ENCODE measurements at regions not wholly inside any gene's neighbourhood (a gene's known extent, or its start where the extent isn't known, plus 50 kb on each side); places are given as distances from the start of the nearest gene placed in this dataset.

- Histone ChIP-seq H3K27me3 (ENCODE audit: insufficient read depth, poor library complexity, severe bottlenecking) (peaks cover 3% of the 10 kb centered on the region), H3K27ac (replicated peaks) (no peak overlapping the region), H3K4me3 (replicated peaks; ENCODE audit: insufficient read depth, low read length) (no peak overlapping the region)
- TF ChIP-seq SPI1 (IDR thresholded peaks at IDR 0.05; ENCODE audit: borderline replicate concordance, low read depth) (no peak), REST (IDR thresholded peaks at IDR 0.05; ENCODE audit: insufficient replicate concordance, low read depth) (no peak), CTCF (IDR thresholded peaks at IDR 0.05; ENCODE audit: insufficient read depth, low read length) (no peak), GABPA (IDR thresholded peaks at IDR 0.05; ENCODE audit: low read depth) (no peak), POLR2AphosphoS5 (IDR thresholded peaks at IDR 0.05; ENCODE audit: low read depth) (no peak)
- DNase-seq (ENCODE audit: low read depth in 1 of 2, low spot score in 1 of 2), result no peak
Measured at GRCh38 chr12:65653321-65653720, 171.0 kb upstream of the HMGA2 start.

GRCh38 chr12:65653946-65654629, 170.2 kb upstream of the HMGA2 start:
- no peak for DNase-seq (ENCODE audit: low read depth in 1 of 2, low spot score in 1 of 2)
- H3K4me3 ChIP-seq (replicated peaks; ENCODE audit: insufficient read depth, low read length), result no peak overlapping the region
- TF ChIP-seq SPI1 (IDR thresholded peaks at IDR 0.05; ENCODE audit: borderline replicate concordance, low read depth) (no peak), REST (IDR thresholded peaks at IDR 0.05; ENCODE audit: insufficient replicate concordance, low read depth) (no peak), POLR2AphosphoS5 (IDR thresholded peaks at IDR 0.05; ENCODE audit: low read depth) (no peak), CTCF (IDR thresholded peaks at IDR 0.05; ENCODE audit: insufficient read depth, low read length) (no peak), GABPA (IDR thresholded peaks at IDR 0.05; ENCODE audit: low read depth) (no peak)
- no peak overlapping the region for H3K27ac ChIP-seq (replicated peaks)
- peaks cover 3% of the 10 kb centered on the region for H3K27me3 ChIP-seq (ENCODE audit: insufficient read depth, poor library complexity, severe bottlenecking)

GRCh38 chr12:65655074-65655493, 169.2 kb upstream of the HMGA2 start:
- TF ChIP-seq REST (IDR thresholded peaks at IDR 0.05; ENCODE audit: insufficient replicate concordance, low read depth) (no peak), GABPA (IDR thresholded peaks at IDR 0.05; ENCODE audit: low read depth) (no peak), SPI1 (IDR thresholded peaks at IDR 0.05; ENCODE audit: borderline replicate concordance, low read depth) (no peak), CTCF (IDR thresholded peaks at IDR 0.05; ENCODE audit: insufficient read depth, low read length) (no peak), POLR2AphosphoS5 (IDR thresholded peaks at IDR 0.05; ENCODE audit: low read depth) (no peak)
- Histone ChIP-seq H3K27ac (replicated peaks) (no peak overlapping the region), H3K27me3 (ENCODE audit: insufficient read depth, poor library complexity, severe bottlenecking) (peaks cover 5% of the 10 kb centered on the region), H3K4me3 (replicated peaks; ENCODE audit: insufficient read depth, low read length) (no peak overlapping the region)
- no peak for DNase-seq (ENCODE audit: low read depth in 1 of 2, low spot score in 1 of 2)

All from HL-60 (cell line).